Astrocyte of the hippocampus (primary cell): ENCODE measurements at regions not wholly inside any gene's neighbourhood (a gene's known extent, or its start where the extent isn't known, plus 50 kb on each side); places are given as distances from the start of the nearest gene placed in this dataset.
"Not testable (repeated sequence)": the region's sequence is repeated elsewhere in the genome, so short reads cannot be mapped to it uniquely, and the experiment has no call there.

ENCODE experiments used
- DNase-seq: peaks from one replicate; pipeline ENCODE4 v3.0.0; 2011; ENCODE audit warnings: low read depth, low spot score

DNA sequence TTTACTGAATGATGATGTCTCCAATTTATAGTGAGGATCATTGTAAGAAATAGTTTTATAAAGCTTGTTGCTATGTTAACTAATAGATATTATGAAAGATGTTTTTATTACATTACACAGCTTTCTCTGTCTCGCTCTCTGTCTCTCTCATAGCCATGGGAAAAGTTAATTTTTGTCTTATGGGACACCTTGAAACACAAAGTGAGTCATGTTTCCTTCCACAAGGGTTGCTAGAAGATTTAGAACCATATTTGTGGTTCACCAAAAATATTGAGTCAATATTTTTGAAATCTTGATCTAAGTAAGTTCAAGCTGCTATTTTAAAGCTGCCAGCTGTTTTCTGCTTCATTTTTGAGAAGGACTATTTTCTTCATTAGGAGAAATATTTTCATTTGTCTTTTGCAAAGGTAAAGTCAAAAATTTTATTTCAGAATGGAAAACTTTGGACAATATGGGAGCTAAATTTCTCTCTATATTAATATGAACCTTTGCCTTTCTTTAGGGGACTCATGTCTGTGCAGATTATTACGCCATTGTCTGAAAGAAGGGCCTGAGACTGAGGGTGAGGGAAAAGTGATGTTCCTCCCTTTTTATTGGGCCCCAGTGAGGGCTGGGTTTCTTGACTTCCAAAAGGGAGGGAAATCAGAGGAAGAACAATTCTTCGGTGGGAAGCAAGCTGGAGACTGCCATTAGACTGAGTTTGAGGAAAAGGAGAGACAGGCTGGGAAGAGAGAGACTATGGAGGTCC is 87.9 kb upstream of the SLC24A2 start:
- DNase-seq, result no peak

DNA sequence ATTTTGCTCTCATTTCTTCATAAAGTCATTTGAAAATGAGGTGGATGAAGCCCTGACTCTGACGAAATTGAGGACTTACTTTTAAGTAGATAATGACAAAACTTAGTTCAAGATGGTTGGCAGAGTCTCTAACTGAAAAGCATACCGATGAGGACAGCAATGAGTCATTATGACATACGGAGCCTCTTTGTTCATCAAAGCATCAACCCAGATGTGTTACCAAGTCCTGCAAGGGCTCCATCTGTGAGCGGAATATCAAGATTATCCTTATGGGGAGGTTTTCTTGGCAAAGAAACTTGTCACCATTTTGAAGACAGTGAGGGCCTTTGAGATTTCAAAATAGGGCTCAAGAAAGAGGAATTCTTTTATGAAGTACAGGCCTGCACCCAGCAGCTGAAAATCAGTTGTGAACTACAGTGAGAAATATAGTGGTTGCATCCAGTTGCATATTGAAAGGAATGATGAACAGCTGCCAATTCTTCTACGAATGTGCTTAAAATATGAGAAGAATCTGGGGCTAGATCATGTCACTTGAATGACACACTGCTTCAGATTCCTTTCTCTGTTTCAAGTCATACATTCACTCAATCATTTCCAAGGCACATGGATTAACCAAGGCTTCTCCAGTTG is 86.6 kb upstream of the SLC24A2 start:
- peak; percentile 9 for DNase-seq

DNA sequence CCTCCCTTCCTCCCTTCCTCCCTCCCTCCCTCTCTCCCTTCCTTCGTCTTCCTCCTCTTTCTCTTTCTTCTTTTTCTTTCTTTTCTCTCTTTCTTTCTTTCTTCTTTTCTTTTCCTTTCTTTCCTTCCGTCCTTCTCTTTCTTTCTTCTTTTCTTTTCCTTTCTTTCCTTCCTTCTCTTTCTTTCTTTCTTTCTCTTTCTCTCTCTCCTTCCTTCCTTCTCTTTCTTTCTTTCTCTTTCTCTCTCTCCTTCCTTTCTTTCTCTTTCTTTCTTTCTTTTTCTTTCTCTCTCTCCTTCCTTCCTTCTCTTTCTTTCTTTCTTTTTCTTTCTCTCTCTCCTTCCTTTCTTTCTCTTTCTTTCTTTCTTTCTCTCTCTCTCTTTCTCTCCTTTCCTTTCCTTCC is 84.4 kb upstream of the SLC24A2 start:
- not testable (repeated sequence) for DNase-seq

DNA sequence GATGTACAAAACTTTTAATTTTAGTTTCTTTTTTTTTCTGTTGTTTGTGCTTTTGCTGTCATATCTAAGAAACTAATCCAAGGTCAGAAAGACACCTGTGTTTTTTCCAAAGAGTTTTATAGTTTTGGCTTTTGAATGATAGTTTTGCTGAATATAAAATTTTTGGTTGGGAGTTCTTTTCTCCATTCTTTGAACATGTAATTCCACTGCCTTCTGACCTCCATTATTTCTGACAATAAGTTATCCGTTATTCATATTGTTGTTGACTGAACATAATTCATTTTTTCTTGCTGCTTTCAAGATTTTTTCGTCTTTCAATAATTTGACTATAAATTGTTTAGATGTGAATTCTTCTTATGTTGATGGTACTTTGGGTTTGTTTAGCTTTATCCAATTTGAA is 82.2 kb upstream of the SLC24A2 start:
- no peak for DNase-seq

DNA sequence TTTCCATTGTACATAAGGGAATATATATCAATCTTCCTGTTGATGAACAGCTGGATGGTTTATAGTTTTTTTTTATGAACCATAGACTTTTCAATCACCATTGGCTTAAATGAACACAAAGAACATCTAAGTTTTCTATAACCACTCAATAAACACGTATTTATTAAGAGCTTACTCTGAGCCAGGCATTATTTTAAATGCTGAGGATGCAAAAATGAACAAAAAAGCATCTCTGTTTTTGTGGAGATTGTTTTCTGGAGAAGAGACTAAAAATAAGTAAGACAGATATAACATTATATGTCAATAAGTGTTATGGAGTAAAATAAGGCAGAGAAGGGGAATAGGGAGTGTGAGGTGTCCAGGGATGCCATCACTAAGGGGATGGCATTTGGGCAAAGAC is 52.1 kb upstream of the SLC24A2 start:
- DNase-seq, result no peak
